Natural killer cell (primary cell): ENCODE measurements at regions not wholly inside any gene's neighbourhood (a gene's known extent, or its start where the extent isn't known, plus 50 kb on each side); places are given as distances from the start of the nearest gene placed in this dataset.

Source experiments
- ATAC-seq, 3 donors: fragments of 150-1000 bp in 2 of 3; fragments of 200-7000 bp in 1 of 3; cut with Tn5 transposase; 1 replicate in 1 of 3; 2 replicates in 2 of 3; pipeline ENCODE4 v1.10.0; 2021; ENCODE audit warnings: mild to moderate bottlenecking in 2 of 3, moderate library complexity in 2 of 3
- DNase-seq, 2 donors: peaks; one replicate each; pipeline versions ENCODE4 v3.0.0 to v3.0.0-alpha.2; 2013 to 2021; ENCODE audit warnings: mixed read lengths in 1 of 2
- H3K27ac ChIP-seq: one replicate; pipeline ENCODE4 v1.5.1; 2013; ENCODE audit warnings: mild to moderate bottlenecking, low read length
- H3K27me3 ChIP-seq: one replicate; pipeline ENCODE4 v1.6.1; 2013; ENCODE audit warnings: low read length; ENCODE audit not compliant: control insufficient read depth, insufficient read depth
- H3K36me3 ChIP-seq: one replicate; pipeline ENCODE4 v1.6.1; 2013; ENCODE audit warnings: low read length; ENCODE audit not compliant: control insufficient read depth, insufficient read depth
- H3K4me1 ChIP-seq: one replicate; pipeline ENCODE4 v1.6.1; 2013; ENCODE audit warnings: low read length; ENCODE audit not compliant: control insufficient read depth, insufficient read depth
- H3K4me3 ChIP-seq: one replicate; pipeline ENCODE4 v1.5.1; 2013; ENCODE audit warnings: low read length
- H3K9me3 ChIP-seq: one replicate; pipeline ENCODE4 v1.6.1; 2013; ENCODE audit warnings: low read length; ENCODE audit not compliant: control insufficient read depth, insufficient read depth
- H3K27ac Mint-ChIP-seq, 2 donors: one replicate each; pipeline ENCODE4 v1.8.0; 2022; ENCODE audit warnings: mild to moderate bottlenecking in 2 of 2, mixed read lengths in 2 of 2, moderate library complexity in 1 of 2
- H3K27me3 Mint-ChIP-seq, 2 donors: one replicate each; pipeline ENCODE4 v1.8.0; 2022; ENCODE audit warnings: low read depth in 2 of 2, mixed read lengths in 2 of 2
- H3K36me3 Mint-ChIP-seq: one replicate; pipeline ENCODE4 v1.8.0; 2022; ENCODE audit warnings: mixed read lengths
- H3K4me1 Mint-ChIP-seq, 2 donors: one replicate each; pipeline ENCODE4 v1.8.0; 2022; ENCODE audit warnings: mixed read lengths in 2 of 2
- H3K4me3 Mint-ChIP-seq: one replicate; pipeline ENCODE4 v1.8.0; 2022; ENCODE audit warnings: mild to moderate bottlenecking, moderate library complexity, mixed read lengths
- H3K9me3 Mint-ChIP-seq, 2 donors: one replicate each; pipeline ENCODE4 v1.8.0; 2022; ENCODE audit warnings: mixed read lengths in 2 of 2
- WGBS: methylation state at CpG from one replicate; pipeline ENCODE4 v1.1.7; 2013; ENCODE audit warnings: missing lambda C conversion rate; ENCODE audit not compliant: insufficient coverage; 5-methylcytosine and 5-hydroxymethylcytosine counted together
- intact Hi-C: fragments of 100-400 bp; cut with micrococcal nuclease; formaldehyde crosslinking; loops from one replicate; pipeline ENCODE4 v1.14.2; 2022
- TF ChIP-seq, protein P1 (sequence below): fragments of 200-600 bp; IDR thresholded peaks from one replicate; pipeline ENCODE4 v1.8.0; 2022; ENCODE audit warnings: antibody characterized with exemption

DNA sequence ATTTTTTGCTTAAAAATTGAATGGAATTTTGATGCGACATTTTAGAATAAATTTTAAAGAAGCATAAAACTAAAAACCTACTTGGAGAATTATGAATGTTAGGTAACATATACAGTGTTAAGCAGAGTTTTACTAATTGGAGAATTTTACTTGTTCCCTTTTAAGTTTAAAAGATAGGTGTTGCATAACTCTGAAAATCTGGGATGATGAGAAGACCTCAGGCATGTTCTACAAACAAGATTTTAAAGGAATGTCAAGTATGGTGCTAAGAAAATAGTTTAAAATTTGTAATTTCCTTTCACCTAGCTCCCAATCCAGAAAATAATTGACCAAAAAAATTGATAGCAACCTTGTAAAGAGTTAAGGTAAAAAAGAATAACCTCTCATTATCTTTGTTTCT, 135.8 kb downstream of the RFC3 start:
- Mint-ChIP-seq H3K27ac (no peak overlapping the region), H3K9me3 (peaks cover 4 to 10% of the 10 kb centered on the region in 2 donors), H3K4me1 (no peaks in the 10 kb centered on the region), H3K4me3 (no peak overlapping the region), H3K27me3 (no peaks in the 10 kb centered on the region), H3K36me3 (no peaks in the 10 kb centered on the region)
- H3K4me1 ChIP-seq: no peaks in the 10 kb centered on the region
- no peaks in the 10 kb centered on the region for H3K9me3 ChIP-seq
- TF ChIP-seq, protein P1, sequence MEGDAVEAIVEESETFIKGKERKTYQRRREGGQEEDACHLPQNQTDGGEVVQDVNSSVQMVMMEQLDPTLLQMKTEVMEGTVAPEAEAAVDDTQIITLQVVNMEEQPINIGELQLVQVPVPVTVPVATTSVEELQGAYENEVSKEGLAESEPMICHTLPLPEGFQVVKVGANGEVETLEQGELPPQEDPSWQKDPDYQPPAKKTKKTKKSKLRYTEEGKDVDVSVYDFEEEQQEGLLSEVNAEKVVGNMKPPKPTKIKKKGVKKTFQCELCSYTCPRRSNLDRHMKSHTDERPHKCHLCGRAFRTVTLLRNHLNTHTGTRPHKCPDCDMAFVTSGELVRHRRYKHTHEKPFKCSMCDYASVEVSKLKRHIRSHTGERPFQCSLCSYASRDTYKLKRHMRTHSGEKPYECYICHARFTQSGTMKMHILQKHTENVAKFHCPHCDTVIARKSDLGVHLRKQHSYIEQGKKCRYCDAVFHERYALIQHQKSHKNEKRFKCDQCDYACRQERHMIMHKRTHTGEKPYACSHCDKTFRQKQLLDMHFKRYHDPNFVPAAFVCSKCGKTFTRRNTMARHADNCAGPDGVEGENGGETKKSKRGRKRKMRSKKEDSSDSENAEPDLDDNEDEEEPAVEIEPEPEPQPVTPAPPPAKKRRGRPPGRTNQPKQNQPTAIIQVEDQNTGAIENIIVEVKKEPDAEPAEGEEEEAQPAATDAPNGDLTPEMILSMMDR: no peak
- H3K27me3 ChIP-seq: no peaks in the 10 kb centered on the region
- WGBS: no CpG with 5 or more reads among the region's 1 CpG
- H3K27ac ChIP-seq: no peak overlapping the region
- intact Hi-C loops: no loop called here
- H3K4me3 ChIP-seq: no peak overlapping the region
- ATAC-seq (no peak), DNase-seq (no peak)
- H3K36me3 ChIP-seq: no peaks in the 10 kb centered on the region

DNA sequence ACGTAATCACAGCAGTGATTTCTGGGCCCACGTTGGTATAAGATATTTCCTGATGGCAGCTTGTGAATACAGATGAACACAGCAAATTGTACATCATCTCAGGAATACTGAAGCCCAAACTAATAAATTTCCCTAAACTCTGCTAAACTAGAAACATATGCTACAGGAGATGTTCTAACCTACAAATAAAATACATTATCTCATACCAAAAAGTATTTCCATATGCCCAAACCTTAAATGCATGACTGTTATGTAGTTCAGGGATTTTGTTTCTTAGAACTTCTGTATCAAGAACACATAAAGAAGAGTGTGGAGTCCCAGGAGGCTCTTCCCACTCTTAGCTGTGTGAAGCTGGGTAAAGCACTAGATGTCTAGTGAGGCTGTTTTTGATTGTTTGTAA, 138.4 kb downstream of the RFC3 start:
- Histone ChIP-seq H3K4me1 (no peaks in the 10 kb centered on the region), H3K36me3 (no peaks in the 10 kb centered on the region), H3K27ac (no peak overlapping the region), H3K4me3 (no peak overlapping the region), H3K27me3 (no peaks in the 10 kb centered on the region), H3K9me3 (no peaks in the 10 kb centered on the region)
- Mint-ChIP-seq H3K27ac (no peak overlapping the region), H3K27me3 (no peaks in the 10 kb centered on the region), H3K4me1 (no peaks in the 10 kb centered on the region), H3K36me3 (no peaks in the 10 kb centered on the region), H3K4me3 (no peak overlapping the region), H3K9me3 (peaks cover 8 to 14% of the 10 kb centered on the region in 2 donors)
- ATAC-seq: no peak
- TF ChIP-seq, protein P1: no peak
- intact Hi-C loops: no loop called here
- no peak for DNase-seq
- 83% methylated on average over 2 of the region's 2 CpGs for WGBS

DNA sequence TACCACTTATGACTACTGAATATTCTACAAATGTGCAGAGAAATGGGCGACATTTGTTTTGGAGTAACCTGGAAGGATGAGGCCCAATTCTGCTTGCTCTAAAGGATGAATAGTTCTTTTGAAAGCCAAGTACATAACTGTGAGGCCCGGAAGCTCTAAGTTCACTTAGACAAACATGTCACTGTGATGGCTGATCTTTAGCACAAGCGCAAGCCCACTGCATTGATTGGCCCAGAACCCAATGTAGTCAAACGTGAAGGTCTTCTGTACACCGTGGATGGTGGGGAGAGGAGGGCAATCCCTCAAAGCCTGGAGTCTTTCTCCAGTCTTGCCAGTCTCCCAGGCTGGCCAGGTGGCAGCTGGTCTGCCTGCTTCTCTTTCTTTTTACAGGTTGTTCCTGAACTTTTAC, 139.6 kb downstream of the RFC3 start:
- intact Hi-C loops: no loop called here
- no peaks in the 10 kb centered on the region for H3K9me3 ChIP-seq
- no peaks in the 10 kb centered on the region for H3K4me1 ChIP-seq
- DNase-seq (no peak), ATAC-seq (no peak)
- H3K9me3 Mint-ChIP-seq: peaks cover 8 to 14% of the 10 kb centered on the region in 2 donors
- no peak overlapping the region for H3K4me3 Mint-ChIP-seq
- H3K36me3 Mint-ChIP-seq: no peaks in the 10 kb centered on the region
- H3K4me3 ChIP-seq: no peak overlapping the region
- no peak overlapping the region for H3K27ac Mint-ChIP-seq
- no peaks in the 10 kb centered on the region for H3K27me3 Mint-ChIP-seq
- WGBS: 82% methylated on average over 5 of the region's 5 CpGs
- no peak overlapping the region for H3K27ac ChIP-seq
- TF ChIP-seq, protein P1: no peak
- no peaks in the 10 kb centered on the region for H3K27me3 ChIP-seq
- H3K4me1 Mint-ChIP-seq: no peaks in the 10 kb centered on the region
- no peaks in the 10 kb centered on the region for H3K36me3 ChIP-seq

DNA sequence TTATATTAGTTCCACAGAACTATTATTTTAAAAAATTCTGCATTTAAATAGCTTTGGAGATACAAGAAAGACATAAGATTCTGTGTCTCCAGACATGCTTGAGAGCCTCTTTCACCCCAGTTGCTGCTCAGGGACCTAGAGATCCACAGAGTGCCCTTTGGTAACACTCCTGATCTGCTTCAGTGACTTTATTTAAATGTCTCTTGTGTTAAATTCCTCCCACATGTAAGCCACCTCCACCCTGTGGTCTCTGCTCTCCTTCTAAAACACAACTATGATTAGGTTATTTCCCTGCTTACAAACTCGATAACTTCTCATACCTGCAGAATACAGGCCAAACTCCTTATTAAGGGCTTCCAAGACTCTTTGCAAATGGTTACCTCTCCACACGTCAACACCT, 141.0 kb downstream of the RFC3 start:
- no peak for ATAC-seq
- DNase-seq: no peak
- Histone ChIP-seq H3K27ac (no peak overlapping the region), H3K9me3 (no peaks in the 10 kb centered on the region), H3K36me3 (no peaks in the 10 kb centered on the region), H3K27me3 (no peaks in the 10 kb centered on the region), H3K4me1 (no peaks in the 10 kb centered on the region), H3K4me3 (no peak overlapping the region)
- no peak overlapping the region for H3K4me3 Mint-ChIP-seq
- intact Hi-C loops: no loop called here
- no peaks in the 10 kb centered on the region for H3K4me1 Mint-ChIP-seq
- no peak overlapping the region for H3K27ac Mint-ChIP-seq
- TF ChIP-seq, protein P1: no peak
- peaks cover 8 to 14% of the 10 kb centered on the region in 2 donors for H3K9me3 Mint-ChIP-seq
- no peaks in the 10 kb centered on the region for H3K36me3 Mint-ChIP-seq
- no peaks in the 10 kb centered on the region for H3K27me3 Mint-ChIP-seq
- 84% methylated on average over 2 of the region's 2 CpGs for WGBS
